GM12873 (cell line): ENCODE measurements at regions not wholly inside any gene's neighbourhood (a gene's known extent, or its start where the extent isn't known, plus 50 kb on each side); places are given as distances from the start of the nearest gene placed in this dataset.

Experiments
- TF ChIP-seq, protein P1 (sequence below): IDR thresholded peaks from 2 replicates; pipeline ENCODE4 v1.5.1; 2012; ENCODE audit warnings: low read depth, mild to moderate bottlenecking, moderate library complexity, low read length, control low read depth; ENCODE audit not compliant: insufficient read depth; ENCODE audit errors: missing control alignments

DNA sequence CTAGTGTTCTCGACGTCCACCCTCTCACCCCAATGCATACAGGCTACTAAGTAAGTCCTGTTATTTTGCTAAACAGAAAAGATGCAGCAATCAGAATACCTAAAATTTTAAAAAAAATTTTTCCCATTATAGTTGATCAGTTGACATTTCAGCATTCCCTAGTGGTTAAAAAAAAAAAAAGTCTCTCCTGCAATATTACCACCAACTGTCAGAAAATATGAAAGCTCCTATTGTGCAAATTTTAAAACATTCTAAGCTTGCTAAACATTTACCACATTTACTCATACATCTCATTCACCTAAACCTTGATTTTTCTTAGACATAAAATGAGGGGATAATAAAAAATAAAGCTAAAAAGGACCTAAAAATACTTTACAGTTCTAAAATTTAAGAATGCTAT lies 165.6 kb downstream of the AVL9 start:
- TF ChIP-seq, protein P1, sequence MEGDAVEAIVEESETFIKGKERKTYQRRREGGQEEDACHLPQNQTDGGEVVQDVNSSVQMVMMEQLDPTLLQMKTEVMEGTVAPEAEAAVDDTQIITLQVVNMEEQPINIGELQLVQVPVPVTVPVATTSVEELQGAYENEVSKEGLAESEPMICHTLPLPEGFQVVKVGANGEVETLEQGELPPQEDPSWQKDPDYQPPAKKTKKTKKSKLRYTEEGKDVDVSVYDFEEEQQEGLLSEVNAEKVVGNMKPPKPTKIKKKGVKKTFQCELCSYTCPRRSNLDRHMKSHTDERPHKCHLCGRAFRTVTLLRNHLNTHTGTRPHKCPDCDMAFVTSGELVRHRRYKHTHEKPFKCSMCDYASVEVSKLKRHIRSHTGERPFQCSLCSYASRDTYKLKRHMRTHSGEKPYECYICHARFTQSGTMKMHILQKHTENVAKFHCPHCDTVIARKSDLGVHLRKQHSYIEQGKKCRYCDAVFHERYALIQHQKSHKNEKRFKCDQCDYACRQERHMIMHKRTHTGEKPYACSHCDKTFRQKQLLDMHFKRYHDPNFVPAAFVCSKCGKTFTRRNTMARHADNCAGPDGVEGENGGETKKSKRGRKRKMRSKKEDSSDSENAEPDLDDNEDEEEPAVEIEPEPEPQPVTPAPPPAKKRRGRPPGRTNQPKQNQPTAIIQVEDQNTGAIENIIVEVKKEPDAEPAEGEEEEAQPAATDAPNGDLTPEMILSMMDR = no peak

DNA sequence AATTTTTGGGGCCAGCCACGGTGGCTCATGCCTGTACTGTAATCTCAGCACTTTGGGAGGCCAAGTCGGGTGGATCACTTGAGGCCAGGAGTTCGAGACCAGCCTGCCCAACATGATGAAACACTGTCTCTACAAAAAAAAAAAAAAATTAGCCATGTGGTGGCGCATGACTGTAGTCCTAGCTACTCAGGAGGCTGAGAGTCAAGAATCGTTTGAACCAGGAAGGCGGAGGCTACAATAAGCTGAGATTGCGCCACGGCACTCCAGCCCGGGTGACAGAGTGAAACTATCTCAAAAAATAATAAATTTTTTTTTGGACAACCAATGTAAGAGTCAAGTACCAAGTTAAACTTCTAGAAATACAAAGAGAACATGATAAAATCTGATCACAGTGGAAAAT lies 164.6 kb downstream of the AVL9 start:
- TF ChIP-seq, protein P1 = no peak

- TF ChIP-seq, protein P1 = no peak
Observed at GRCh38 chr7:32658467-32658869, 163.2 kb downstream of the AVL9 start.

DNA sequence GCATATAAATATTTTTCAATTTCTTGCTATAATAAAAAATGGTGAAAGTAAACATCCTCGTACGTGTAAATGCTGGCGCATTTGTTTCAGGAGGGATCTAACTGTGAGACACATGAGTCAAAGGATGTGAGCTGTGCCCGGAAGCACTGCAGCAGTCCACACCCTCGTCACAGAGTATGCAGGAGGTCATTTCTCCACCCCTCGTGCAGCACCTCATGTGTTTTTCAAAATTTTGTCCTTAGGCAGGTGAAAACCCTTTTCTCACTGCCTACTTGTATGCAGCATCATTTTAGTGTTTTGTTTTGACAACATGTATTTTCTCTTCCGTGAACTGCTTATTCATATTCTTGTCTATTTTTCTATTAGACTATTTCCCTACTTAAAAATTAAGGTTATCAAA lies 162.7 kb downstream of the AVL9 start:
- TF ChIP-seq, protein P1 = no peak

DNA sequence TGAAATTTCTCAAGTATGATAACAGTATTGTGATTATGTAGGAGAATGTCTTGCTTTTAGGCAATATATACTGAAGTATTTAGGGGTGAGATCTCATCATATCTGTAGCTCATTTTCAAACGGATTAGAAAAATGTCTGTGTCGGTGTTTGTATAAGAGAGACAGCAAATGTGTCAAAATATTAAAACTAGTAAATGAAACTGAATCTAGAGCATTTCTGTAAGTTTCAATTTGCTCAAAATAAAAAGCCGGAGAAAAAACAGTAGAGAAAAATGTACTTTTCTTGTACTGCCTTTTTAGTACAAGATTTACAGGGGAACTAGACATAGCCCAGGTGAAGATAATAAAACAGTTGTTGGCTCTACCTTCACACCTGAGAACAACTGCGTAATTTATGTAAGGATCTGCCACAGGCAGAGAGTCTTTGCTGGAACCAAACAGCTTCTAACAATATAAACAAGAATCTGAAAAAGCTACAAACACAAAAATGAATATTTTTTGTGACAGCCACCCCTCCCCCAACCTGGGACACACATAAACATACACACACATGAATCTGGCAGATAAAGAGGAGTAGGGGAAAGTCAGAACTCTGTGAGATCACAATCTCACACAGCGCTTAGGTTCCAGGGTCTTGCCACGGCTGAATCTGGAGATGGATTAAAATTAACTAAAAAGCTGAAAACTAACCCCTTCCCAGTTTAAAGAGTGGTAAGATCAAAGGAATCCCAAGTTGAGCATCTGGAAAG lies 153.3 kb downstream of the AVL9 start:
- TF ChIP-seq, protein P1 = no peak

GRCh38 chr7:32643194-32643593 lies 147.9 kb downstream of the AVL9 start:
- TF ChIP-seq, protein P1 = no peak

- TF ChIP-seq, protein P1 = no peak
Observed at GRCh38 chr7:32639122-32639521, 143.8 kb downstream of the AVL9 start.
